ENCODE measurements at regions not wholly inside any gene's neighbourhood (a gene's known extent, or its start where the extent isn't known, plus 50 kb on each side); places are given as distances from the start of the nearest gene placed in this dataset.

DNA sequence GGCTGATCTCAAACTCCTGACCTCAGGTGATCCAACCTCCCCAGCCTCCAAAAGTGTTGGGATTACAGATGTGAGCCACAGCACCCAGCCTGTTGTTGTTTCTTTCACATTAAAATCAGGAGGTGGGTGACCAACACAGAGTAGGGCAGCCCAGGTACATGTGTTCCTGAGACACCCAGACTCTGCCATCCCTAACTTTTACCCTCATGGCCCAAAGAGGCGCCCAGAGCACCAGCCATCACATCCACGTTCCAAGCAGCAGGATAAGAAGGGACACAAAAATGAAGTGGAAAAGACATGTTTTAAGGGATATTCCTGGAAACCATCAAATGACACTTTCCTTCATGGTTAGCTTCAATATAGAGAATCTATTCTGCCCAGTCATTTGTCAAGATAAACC is 159.6 kb upstream of the KLF6 start:
- TF ChIP-seq, protein P1, sequence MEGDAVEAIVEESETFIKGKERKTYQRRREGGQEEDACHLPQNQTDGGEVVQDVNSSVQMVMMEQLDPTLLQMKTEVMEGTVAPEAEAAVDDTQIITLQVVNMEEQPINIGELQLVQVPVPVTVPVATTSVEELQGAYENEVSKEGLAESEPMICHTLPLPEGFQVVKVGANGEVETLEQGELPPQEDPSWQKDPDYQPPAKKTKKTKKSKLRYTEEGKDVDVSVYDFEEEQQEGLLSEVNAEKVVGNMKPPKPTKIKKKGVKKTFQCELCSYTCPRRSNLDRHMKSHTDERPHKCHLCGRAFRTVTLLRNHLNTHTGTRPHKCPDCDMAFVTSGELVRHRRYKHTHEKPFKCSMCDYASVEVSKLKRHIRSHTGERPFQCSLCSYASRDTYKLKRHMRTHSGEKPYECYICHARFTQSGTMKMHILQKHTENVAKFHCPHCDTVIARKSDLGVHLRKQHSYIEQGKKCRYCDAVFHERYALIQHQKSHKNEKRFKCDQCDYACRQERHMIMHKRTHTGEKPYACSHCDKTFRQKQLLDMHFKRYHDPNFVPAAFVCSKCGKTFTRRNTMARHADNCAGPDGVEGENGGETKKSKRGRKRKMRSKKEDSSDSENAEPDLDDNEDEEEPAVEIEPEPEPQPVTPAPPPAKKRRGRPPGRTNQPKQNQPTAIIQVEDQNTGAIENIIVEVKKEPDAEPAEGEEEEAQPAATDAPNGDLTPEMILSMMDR (IDR thresholded peaks at IDR 0.05; ENCODE audit: poor library complexity): no peak
- no peak for TF ChIP-seq EZH2 (IDR thresholded peaks at IDR 0.05; ENCODE audit: borderline replicate concordance)
